Parathyroid adenoma (tissue), 2 donors: ENCODE measurements at regions not wholly inside any gene's neighbourhood (a gene's known extent, or its start where the extent isn't known, plus 50 kb on each side); places are given as distances from the start of the nearest gene placed in this dataset.

Experiments used
- H2AFZ ChIP-seq: fragments of 300-600 bp; sonication (generic); one replicate; pipeline ENCODE4 v1.7.0; 2017; ENCODE audit warnings: antibody characterized with exemption, mild to moderate bottlenecking
- H3K27ac ChIP-seq: fragments of 300-600 bp; sonication (generic); one replicate; pipeline ENCODE4 v1.7.0; 2017
- H3K27me3 ChIP-seq: fragments of 300-600 bp; sonication (generic); one replicate; pipeline ENCODE4 v1.7.0; 2017; ENCODE audit warnings: low read length; ENCODE audit not compliant: control insufficient read depth, insufficient read depth
- H3K36me3 ChIP-seq: fragments of 300-600 bp; sonication (generic); one replicate; pipeline ENCODE4 v1.7.0; 2017; ENCODE audit warnings: low read length; ENCODE audit not compliant: control insufficient read depth, insufficient read depth
- H3K4me1 ChIP-seq: fragments of 300-600 bp; sonication (generic); one replicate; pipeline ENCODE4 v1.7.0; 2017; ENCODE audit warnings: control low read depth
- H3K4me2 ChIP-seq: fragments of 300-600 bp; sonication (generic); one replicate; pipeline ENCODE4 v1.7.0; 2017; ENCODE audit warnings: low read length
- H3K4me3 ChIP-seq: fragments of 300-600 bp; sonication (generic); one replicate; pipeline ENCODE4 v1.7.0; 2017; ENCODE audit warnings: low read depth, low read length
- H3K79me2 ChIP-seq: fragments of 300-600 bp; sonication (generic); one replicate; pipeline ENCODE4 v1.7.0; 2017; ENCODE audit warnings: control low read depth
- H3K9ac ChIP-seq: fragments of 300-600 bp; sonication (generic); one replicate; pipeline ENCODE4 v1.7.0; 2017; ENCODE audit warnings: mild to moderate bottlenecking
- H3K9me3 ChIP-seq: fragments of 300-600 bp; sonication (generic); one replicate; pipeline ENCODE4 v1.7.0; 2017; ENCODE audit warnings: low read length; ENCODE audit not compliant: control insufficient read depth
- TF ChIP-seq, protein P1 (sequence below): fragments of 300-600 bp; sonication (generic); IDR thresholded peaks from one replicate; pipeline ENCODE4 v1.7.0; 2017; ENCODE audit warnings: antibody characterized with exemption, mild to moderate bottlenecking
- donor health status: primary hyperparathyroidism.

DNA sequence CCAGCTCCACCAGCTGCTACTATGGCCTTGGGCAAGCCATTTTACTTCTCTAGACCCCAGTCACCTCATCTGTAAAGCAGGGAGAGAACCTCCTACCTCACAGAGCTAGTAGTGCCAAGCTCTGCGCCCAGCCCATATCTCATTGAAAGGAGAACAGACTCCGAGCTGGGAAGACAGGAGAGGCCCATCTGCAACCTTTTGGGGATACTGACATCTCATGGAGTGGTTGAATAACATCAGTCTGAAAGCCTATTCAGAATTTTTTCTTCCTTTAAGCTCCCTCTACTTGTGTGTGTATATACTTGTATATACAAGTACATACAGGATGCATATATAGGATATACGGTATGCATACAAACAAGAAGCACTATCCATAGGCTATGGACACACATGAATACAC, 279.5 kb upstream of the POU3F1 start:
- TF ChIP-seq, protein P1, sequence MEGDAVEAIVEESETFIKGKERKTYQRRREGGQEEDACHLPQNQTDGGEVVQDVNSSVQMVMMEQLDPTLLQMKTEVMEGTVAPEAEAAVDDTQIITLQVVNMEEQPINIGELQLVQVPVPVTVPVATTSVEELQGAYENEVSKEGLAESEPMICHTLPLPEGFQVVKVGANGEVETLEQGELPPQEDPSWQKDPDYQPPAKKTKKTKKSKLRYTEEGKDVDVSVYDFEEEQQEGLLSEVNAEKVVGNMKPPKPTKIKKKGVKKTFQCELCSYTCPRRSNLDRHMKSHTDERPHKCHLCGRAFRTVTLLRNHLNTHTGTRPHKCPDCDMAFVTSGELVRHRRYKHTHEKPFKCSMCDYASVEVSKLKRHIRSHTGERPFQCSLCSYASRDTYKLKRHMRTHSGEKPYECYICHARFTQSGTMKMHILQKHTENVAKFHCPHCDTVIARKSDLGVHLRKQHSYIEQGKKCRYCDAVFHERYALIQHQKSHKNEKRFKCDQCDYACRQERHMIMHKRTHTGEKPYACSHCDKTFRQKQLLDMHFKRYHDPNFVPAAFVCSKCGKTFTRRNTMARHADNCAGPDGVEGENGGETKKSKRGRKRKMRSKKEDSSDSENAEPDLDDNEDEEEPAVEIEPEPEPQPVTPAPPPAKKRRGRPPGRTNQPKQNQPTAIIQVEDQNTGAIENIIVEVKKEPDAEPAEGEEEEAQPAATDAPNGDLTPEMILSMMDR, result no peak
- Histone ChIP-seq H3K4me1 (no peaks in the 10 kb centered on the region), H3K27ac (no peak overlapping the region), H3K4me2 (no peak overlapping the region), H3K9ac (no peak overlapping the region), H3K9me3 (no peaks in the 10 kb centered on the region), H3K27me3 (no peaks in the 10 kb centered on the region), H3K79me2 (no peaks in the 10 kb centered on the region), H2AFZ (no peak overlapping the region), H3K36me3 (no peaks in the 10 kb centered on the region), H3K4me3 (no peak overlapping the region)

DNA sequence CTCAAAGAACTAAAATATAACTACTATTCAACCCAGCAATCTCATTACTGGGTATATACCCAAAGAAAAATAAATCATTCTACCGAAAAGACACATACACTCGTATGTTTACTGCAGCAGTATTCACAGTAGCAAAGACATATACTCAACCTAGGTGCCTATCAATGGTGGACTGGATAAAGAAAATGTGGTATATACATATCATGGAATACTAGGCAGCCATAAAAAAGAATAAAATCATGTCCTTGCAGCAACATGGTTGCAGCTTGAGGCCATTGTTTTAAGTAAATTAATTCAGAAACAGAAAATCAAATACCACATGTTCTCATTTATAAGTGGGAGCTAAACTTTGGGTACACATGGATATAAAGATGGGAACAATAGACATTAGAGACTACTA, 266.2 kb upstream of the POU3F1 start:
- Histone ChIP-seq H3K9me3 (no peaks in the 10 kb centered on the region), H3K4me2 (no peak overlapping the region), H3K79me2 (no peaks in the 10 kb centered on the region), H3K36me3 (no peaks in the 10 kb centered on the region), H2AFZ (no peak overlapping the region), H3K27ac (no peak overlapping the region), H3K4me1 (no peaks in the 10 kb centered on the region), H3K4me3 (no peak overlapping the region), H3K27me3 (no peaks in the 10 kb centered on the region), H3K9ac (no peak overlapping the region)
- TF ChIP-seq, protein P1, result no peak

DNA sequence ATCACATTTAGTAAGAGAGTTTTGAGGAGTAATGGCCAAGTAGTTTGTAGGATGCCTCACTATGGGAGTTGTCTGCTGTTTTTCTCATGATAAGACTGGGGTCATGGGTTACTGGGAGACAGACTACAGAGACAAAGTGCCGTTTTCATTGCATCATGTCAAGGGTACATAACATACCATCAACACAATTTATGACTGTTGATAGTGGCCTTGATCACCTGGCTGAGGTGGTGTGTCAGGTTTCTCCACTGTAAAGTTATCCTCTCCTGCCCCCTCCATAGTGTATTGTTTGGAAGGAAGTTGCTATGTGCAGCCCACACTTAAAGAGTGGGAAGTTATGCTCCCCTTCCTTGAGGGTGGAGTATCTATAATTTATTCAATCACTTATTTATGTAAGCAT, 263.5 kb upstream of the POU3F1 start:
- H3K9ac ChIP-seq, result no peak overlapping the region

DNA sequence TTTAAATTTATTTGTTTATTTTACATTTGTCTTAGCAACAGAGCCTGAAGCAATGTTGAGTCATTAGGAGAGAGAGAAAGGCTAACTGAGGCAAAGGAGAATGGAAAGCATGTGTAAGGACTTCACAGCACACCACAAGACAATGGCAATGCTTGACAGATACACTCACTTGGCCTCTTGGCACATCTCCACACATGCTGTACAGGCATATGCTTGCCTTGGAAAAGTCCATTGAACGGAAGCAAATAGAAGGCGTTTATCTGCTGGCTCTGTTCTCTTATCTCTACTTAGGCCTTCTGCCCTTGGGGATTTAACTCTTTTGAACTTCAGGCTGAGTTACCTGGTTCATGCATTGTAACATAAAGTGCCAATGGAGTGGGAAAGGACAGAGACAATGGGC, 262.2 kb upstream of the POU3F1 start:
- H3K4me2 ChIP-seq, result no peak overlapping the region
- H2AFZ ChIP-seq, result no peak overlapping the region
- TF ChIP-seq, protein P1, result no peak
- H3K9me3 ChIP-seq, result no peaks in the 10 kb centered on the region
- H3K36me3 ChIP-seq, result no peaks in the 10 kb centered on the region
- H3K27me3 ChIP-seq, result no peaks in the 10 kb centered on the region
- H3K27ac ChIP-seq, result no peak overlapping the region
- H3K4me3 ChIP-seq, result no peak overlapping the region
- no peaks in the 10 kb centered on the region for H3K4me1 ChIP-seq
- H3K79me2 ChIP-seq, result no peaks in the 10 kb centered on the region
- H3K9ac ChIP-seq, result no peak overlapping the region

More for the DNA sequence above, 263.5 kb upstream of the POU3F1 start:
- Histone ChIP-seq H3K36me3 (no peaks in the 10 kb centered on the region), H3K4me1 (no peaks in the 10 kb centered on the region), H3K27me3 (no peaks in the 10 kb centered on the region), H3K27ac (no peak overlapping the region), H3K4me2 (no peak overlapping the region), H3K79me2 (no peaks in the 10 kb centered on the region), H3K9me3 (no peaks in the 10 kb centered on the region), H3K4me3 (no peak overlapping the region), H2AFZ (no peak overlapping the region)
- TF ChIP-seq, protein P1, result no peak

DNA sequence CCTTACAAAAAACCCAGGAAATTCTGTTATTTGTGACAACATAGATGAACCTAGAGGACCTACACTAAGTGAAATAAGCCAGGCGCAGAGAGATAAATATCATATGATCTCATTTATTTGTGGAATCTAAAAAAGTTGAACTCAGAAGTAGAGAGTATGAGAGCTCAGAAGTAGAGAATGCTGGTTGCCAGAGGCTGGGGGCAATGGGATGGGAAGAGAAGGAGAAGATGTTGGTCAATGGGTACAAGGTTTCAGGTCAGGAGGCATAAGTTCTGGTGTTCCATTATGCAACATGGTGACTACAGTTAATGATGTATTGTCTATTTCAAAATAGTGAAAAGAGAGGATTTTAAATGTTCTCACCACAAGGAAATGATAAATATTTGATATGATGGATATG, 259.1 kb upstream of the POU3F1 start:
- no peak overlapping the region for H2AFZ ChIP-seq
- H3K36me3 ChIP-seq, result no peaks in the 10 kb centered on the region
- no peaks in the 10 kb centered on the region for H3K9me3 ChIP-seq
- TF ChIP-seq, protein P1, result no peak
- H3K27me3 ChIP-seq, result no peaks in the 10 kb centered on the region
- H3K9ac ChIP-seq, result no peak overlapping the region
- H3K4me3 ChIP-seq, result no peak overlapping the region
- H3K4me2 ChIP-seq, result no peak overlapping the region
- no peaks in the 10 kb centered on the region for H3K79me2 ChIP-seq
- H3K27ac ChIP-seq, result no peak overlapping the region
- no peaks in the 10 kb centered on the region for H3K4me1 ChIP-seq
